Body of pancreas (tissue), 4 donors: ENCODE measurements at regions not wholly inside any gene's neighbourhood (a gene's known extent, or its start where the extent isn't known, plus 50 kb on each side); places are given as distances from the start of the nearest gene placed in this dataset.

Experiments used
- POLR2A ChIP-seq, 3 donors: fragments of 450-650 bp; IDR thresholded peaks; one replicate each; pipeline ENCODE4 v1.6.1; 2016; ENCODE audit warnings: antibody characterized with exemption in 3 of 3, mild to moderate bottlenecking in 2 of 3
- TF ChIP-seq, protein P1 (sequence below), 7 experiments: fragments of 450-650 bp in 4 of 7; fragments of 200-600 bp in 3 of 7; sonication (generic) in 3 of 7; IDR thresholded peaks; one replicate each; pipeline ENCODE4 v1.5.1; 2016 to 2019; ENCODE audit warnings: antibody characterized with exemption in 7 of 7

DNA sequence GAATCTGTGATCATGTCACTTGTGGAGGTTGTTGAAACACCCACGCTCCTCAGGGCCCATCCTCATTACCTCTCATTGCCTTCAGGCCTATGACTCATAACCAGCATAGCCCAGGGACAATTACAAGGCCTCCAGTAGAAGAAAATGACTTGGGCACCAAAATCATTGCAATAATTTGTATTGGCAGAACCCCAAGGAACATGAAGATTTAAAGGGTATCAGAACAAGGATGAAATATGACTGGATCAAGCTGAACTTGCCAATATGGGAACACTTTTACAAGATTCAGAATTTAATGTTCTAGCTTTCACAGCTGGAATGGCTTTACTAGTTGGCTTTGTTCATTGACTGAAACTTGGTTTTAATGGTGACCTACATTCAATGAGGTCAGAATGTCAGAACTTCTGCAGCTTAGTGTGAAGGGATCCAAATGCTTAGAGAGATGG lies 156.4 kb downstream of the COPS8 start:
- TF ChIP-seq, protein P1, sequence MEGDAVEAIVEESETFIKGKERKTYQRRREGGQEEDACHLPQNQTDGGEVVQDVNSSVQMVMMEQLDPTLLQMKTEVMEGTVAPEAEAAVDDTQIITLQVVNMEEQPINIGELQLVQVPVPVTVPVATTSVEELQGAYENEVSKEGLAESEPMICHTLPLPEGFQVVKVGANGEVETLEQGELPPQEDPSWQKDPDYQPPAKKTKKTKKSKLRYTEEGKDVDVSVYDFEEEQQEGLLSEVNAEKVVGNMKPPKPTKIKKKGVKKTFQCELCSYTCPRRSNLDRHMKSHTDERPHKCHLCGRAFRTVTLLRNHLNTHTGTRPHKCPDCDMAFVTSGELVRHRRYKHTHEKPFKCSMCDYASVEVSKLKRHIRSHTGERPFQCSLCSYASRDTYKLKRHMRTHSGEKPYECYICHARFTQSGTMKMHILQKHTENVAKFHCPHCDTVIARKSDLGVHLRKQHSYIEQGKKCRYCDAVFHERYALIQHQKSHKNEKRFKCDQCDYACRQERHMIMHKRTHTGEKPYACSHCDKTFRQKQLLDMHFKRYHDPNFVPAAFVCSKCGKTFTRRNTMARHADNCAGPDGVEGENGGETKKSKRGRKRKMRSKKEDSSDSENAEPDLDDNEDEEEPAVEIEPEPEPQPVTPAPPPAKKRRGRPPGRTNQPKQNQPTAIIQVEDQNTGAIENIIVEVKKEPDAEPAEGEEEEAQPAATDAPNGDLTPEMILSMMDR (IDR thresholded peaks at IDR 0.05) = no peak
- TF ChIP-seq POLR2A (IDR thresholded peaks at IDR 0.05) = no peak
